Fibroblast of pulmonary artery (primary cell): ENCODE measurements at regions not wholly inside any gene's neighbourhood (a gene's known extent, or its start where the extent isn't known, plus 50 kb on each side); places are given as distances from the start of the nearest gene placed in this dataset.
A peak's percentile ranks its signal among the peaks of the same experiment; 100 is the strongest.

Source experiments
- DNase-seq: peaks from one replicate; pipeline ENCODE4 v3.0.0-alpha.2; 2010; ENCODE audit warnings: low read depth
- H3K4me3 ChIP-seq: replicated peaks from 2 replicates; pipeline ENCODE4 v1.5.1; 2011; ENCODE audit warnings: low read depth, mild to moderate bottlenecking, control low read depth, low read length, moderate library complexity
- CTCF ChIP-seq: IDR thresholded peaks from 2 replicates; pipeline ENCODE4 v1.5.1; 2011; ENCODE audit warnings: mild to moderate bottlenecking, control low read depth, low read length, inconsistent platforms; ENCODE audit errors: missing control alignments

- no peak for TF ChIP-seq CTCF
- no peak for DNase-seq
- H3K4me3 ChIP-seq, result no peak overlapping the region
These were observed 113.1 kb upstream of the FOXG1 start for GRCh38 chr14:28653521-28653920.

GRCh38 chr14:28656704-28657255 is 109.8 kb upstream of the FOXG1 start:
- TF ChIP-seq CTCF, result no peak
- no peak overlapping the region for H3K4me3 ChIP-seq
- DNase-seq, result no peak

GRCh38 chr14:28661171-28661772 is 105.3 kb upstream of the FOXG1 start:
- DNase-seq, result peak; percentile 80
- no peak overlapping the region for H3K4me3 ChIP-seq
- TF ChIP-seq CTCF, result no peak

- no peak for DNase-seq
- TF ChIP-seq CTCF, result no peak
These were observed 99.6 kb upstream of the FOXG1 start for GRCh38 chr14:28666961-28667360.

GRCh38 chr14:28671425-28671824 is 95.2 kb upstream of the FOXG1 start:
- peak overlapping the region; percentile 9 for H3K4me3 ChIP-seq
- no peak for TF ChIP-seq CTCF

More at GRCh38 chr14:28666961-28667360, 99.6 kb upstream of the FOXG1 start:
- no peak overlapping the region for H3K4me3 ChIP-seq

GRCh38 chr14:28673056-28673455 is 93.5 kb upstream of the FOXG1 start:
- no peak for TF ChIP-seq CTCF
- no peak overlapping the region for H3K4me3 ChIP-seq
- DNase-seq, result peak; percentile 6

More at GRCh38 chr14:28671425-28671824, 95.2 kb upstream of the FOXG1 start:
- peak; percentile 81 for DNase-seq

GRCh38 chr14:28676479-28676878 is 90.1 kb upstream of the FOXG1 start:
- TF ChIP-seq CTCF, result no peak
- DNase-seq, result peak; percentile 37
- no peak overlapping the region for H3K4me3 ChIP-seq
